ENCODE measurements at regions not wholly inside any gene's neighbourhood (a gene's known extent, or its start where the extent isn't known, plus 50 kb on each side); places are given as distances from the start of the nearest gene placed in this dataset.

DNA sequence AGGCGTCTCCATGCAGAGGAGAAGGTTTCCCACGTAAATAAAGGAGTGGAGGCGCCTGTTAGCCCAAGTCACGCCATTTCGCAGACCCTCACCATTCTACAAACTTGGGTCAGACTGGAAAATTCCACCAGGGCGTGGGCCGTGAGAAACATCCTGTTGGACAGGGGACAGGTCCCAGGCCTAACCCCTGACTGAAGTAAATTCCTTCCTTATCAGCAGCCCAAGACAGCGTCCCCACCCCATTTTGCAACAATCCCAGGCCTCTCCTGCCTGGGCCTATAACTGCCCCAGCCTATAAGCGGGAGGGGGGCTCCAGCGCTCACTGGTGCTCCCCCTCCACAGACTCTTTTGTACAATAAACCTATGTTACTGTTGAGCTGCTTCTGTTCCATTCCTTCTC is 57.3 kb upstream of the CBLN2 start:
- no peak overlapping the region for H3K18ac ChIP-seq (ENCODE audit: low read depth, low read length)
- TF ChIP-seq MXI1 (IDR thresholded peaks at IDR 0.05; ENCODE audit: borderline replicate concordance, low read depth, low read length), result no peak
- TF ChIP-seq MAZ (IDR thresholded peaks at IDR 0.05; ENCODE audit: borderline replicate concordance, low read depth, low read length), result no peak
- TF ChIP-seq FOS (IDR thresholded peaks at IDR 0.05; ENCODE audit: low read depth, low read length), result no peak
- 80% methylated on average over 2 of the region's 10 CpGs; no CpG with 5 or more reads in 1 of the 2 experiments for WGBS, 2 experiments (ENCODE audit: extremely low coverage in 2 of 2, insufficient read length in 1 of 2)
- no peak overlapping the region for H2AK9ac ChIP-seq (replicated peaks; ENCODE audit: low read depth, low read length, poor library complexity)
- intact Hi-C loops (cut with micrococcal nuclease), result no loop called here
- no peaks in the 10 kb centered on the region for H3K9me1 ChIP-seq (ENCODE audit: insufficient read depth, low read length)
- no peaks in the 10 kb centered on the region for H3K36me3 ChIP-seq (ENCODE audit: control insufficient read depth, insufficient read depth, low read length)
- no peak for DNase-seq
- no peaks in the 10 kb centered on the region for H4K20me1 ChIP-seq (ENCODE audit: insufficient read depth, low read length)
- no peak overlapping the region for H3K27ac ChIP-seq (ENCODE audit: insufficient read depth, low read length)
- no peak overlapping the region for H2BK20ac ChIP-seq (ENCODE audit: low read depth, low read length)
- ChIA-PET POLR2A (ENCODE audit: unreplicated experiment) (no interaction called here), CTCF (no interaction called here)
- H4K5ac ChIP-seq (ENCODE audit: low read depth, low read length), result no peak overlapping the region
- H3K9ac ChIP-seq (ENCODE audit: low read depth, low read length), result no peak overlapping the region
- H3K9me3 ChIP-seq (ENCODE audit: control insufficient read depth, insufficient read depth, low read length), result peaks cover 34% of the 10 kb centered on the region
- H4K91ac ChIP-seq (ENCODE audit: insufficient read depth, low read depth, low read length), result no peak overlapping the region
- H2AK5ac ChIP-seq (ENCODE audit: low read depth, low read length), result no peak overlapping the region
- dilution Hi-C loops (cut with HindIII; ENCODE audit: low sequenced_read_pairs, unreplicated experiment), result no loop called here
- no peak for ATAC-seq (ENCODE audit: low read depth)
- H3K56ac ChIP-seq (ENCODE audit: extremely low read depth, insufficient read depth, low read length), result no peak overlapping the region
- H4K8ac ChIP-seq (ENCODE audit: low read depth in 2 of 2, low read length in 2 of 2), result no peak overlapping the region
- H3K27me3 ChIP-seq (ENCODE audit: control insufficient read depth, insufficient read depth, low read length), result no peaks in the 10 kb centered on the region
- no peak overlapping the region for H2BK5ac ChIP-seq (ENCODE audit: low read depth, low read length, poor library complexity, severe bottlenecking)
- H3K4ac ChIP-seq (ENCODE audit: low read depth, low read length), result no peak overlapping the region
- in situ Hi-C loops (cut with MboI; ENCODE audit: low sequenced_read_pairs), result no loop called here
- H2BK120ac ChIP-seq (ENCODE audit: low read depth, low read length), result no peak overlapping the region
- H3K4me1 ChIP-seq (ENCODE audit: control insufficient read depth, insufficient read depth, low read length), result no peaks in the 10 kb centered on the region
- no peak overlapping the region for H3K4me3 ChIP-seq (ENCODE audit: insufficient read depth, low read depth, low read length)
- no peaks in the 10 kb centered on the region for H3K79me1 ChIP-seq (ENCODE audit: low read depth in 1 of 2, low read length in 2 of 2)
- no peak overlapping the region for H2AFZ ChIP-seq (replicated peaks; ENCODE audit: low read length, poor library complexity)
- H3K14ac ChIP-seq (replicated peaks; ENCODE audit: low read depth, low read length), result no peak overlapping the region
- no peak overlapping the region for H2BK15ac ChIP-seq (ENCODE audit: low read depth, low read length)
- H3K23ac ChIP-seq (ENCODE audit: low read depth, low read length), result no peak overlapping the region
- no peak overlapping the region for H3K4me2 ChIP-seq (ENCODE audit: low read depth, low read length)
- no TSS peak for BruUV-seq (replicated peaks)
